ENCODE measurements at regions not wholly inside any gene's neighbourhood (a gene's known extent, or its start where the extent isn't known, plus 50 kb on each side); places are given as distances from the start of the nearest gene placed in this dataset.

GRCh38 chr5:53825016-53825415 lies 264.6 kb downstream of the NDUFS4 start (continued):
- TF ChIP-seq CTBP2 (IDR thresholded peaks at IDR 0.05; ENCODE audit: borderline replicate concordance, insufficient read depth, insufficient read length, low read length) (no peak), JUN (IDR thresholded peaks at IDR 0.05; ENCODE audit: low read depth, low read length) (no peak), POLR2A (IDR thresholded peaks at IDR 0.05; ENCODE audit: control extremely low read depth in 1 of 2, low read depth in 2 of 2, low read length in 2 of 2) (no peak), CHD2 (IDR thresholded peaks at IDR 0.05; ENCODE audit: low read length) (no peak), RNF2 (IDR thresholded peaks at IDR 0.05; ENCODE audit: borderline replicate concordance, low read depth, low read length, missing control alignments, poor library complexity, severe bottlenecking) (no peak), SP1 (IDR thresholded peaks at IDR 0.05; ENCODE audit: low read depth, low read length) (no peak)
- TF ChIP-seq, protein P1, sequence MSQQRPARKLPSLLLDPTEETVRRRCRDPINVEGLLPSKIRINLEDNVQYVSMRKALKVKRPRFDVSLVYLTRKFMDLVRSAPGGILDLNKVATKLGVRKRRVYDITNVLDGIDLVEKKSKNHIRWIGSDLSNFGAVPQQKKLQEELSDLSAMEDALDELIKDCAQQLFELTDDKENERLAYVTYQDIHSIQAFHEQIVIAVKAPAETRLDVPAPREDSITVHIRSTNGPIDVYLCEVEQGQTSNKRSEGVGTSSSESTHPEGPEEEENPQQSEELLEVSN (IDR thresholded peaks at IDR 0.05): no peak
- TF ChIP-seq, protein P2, sequence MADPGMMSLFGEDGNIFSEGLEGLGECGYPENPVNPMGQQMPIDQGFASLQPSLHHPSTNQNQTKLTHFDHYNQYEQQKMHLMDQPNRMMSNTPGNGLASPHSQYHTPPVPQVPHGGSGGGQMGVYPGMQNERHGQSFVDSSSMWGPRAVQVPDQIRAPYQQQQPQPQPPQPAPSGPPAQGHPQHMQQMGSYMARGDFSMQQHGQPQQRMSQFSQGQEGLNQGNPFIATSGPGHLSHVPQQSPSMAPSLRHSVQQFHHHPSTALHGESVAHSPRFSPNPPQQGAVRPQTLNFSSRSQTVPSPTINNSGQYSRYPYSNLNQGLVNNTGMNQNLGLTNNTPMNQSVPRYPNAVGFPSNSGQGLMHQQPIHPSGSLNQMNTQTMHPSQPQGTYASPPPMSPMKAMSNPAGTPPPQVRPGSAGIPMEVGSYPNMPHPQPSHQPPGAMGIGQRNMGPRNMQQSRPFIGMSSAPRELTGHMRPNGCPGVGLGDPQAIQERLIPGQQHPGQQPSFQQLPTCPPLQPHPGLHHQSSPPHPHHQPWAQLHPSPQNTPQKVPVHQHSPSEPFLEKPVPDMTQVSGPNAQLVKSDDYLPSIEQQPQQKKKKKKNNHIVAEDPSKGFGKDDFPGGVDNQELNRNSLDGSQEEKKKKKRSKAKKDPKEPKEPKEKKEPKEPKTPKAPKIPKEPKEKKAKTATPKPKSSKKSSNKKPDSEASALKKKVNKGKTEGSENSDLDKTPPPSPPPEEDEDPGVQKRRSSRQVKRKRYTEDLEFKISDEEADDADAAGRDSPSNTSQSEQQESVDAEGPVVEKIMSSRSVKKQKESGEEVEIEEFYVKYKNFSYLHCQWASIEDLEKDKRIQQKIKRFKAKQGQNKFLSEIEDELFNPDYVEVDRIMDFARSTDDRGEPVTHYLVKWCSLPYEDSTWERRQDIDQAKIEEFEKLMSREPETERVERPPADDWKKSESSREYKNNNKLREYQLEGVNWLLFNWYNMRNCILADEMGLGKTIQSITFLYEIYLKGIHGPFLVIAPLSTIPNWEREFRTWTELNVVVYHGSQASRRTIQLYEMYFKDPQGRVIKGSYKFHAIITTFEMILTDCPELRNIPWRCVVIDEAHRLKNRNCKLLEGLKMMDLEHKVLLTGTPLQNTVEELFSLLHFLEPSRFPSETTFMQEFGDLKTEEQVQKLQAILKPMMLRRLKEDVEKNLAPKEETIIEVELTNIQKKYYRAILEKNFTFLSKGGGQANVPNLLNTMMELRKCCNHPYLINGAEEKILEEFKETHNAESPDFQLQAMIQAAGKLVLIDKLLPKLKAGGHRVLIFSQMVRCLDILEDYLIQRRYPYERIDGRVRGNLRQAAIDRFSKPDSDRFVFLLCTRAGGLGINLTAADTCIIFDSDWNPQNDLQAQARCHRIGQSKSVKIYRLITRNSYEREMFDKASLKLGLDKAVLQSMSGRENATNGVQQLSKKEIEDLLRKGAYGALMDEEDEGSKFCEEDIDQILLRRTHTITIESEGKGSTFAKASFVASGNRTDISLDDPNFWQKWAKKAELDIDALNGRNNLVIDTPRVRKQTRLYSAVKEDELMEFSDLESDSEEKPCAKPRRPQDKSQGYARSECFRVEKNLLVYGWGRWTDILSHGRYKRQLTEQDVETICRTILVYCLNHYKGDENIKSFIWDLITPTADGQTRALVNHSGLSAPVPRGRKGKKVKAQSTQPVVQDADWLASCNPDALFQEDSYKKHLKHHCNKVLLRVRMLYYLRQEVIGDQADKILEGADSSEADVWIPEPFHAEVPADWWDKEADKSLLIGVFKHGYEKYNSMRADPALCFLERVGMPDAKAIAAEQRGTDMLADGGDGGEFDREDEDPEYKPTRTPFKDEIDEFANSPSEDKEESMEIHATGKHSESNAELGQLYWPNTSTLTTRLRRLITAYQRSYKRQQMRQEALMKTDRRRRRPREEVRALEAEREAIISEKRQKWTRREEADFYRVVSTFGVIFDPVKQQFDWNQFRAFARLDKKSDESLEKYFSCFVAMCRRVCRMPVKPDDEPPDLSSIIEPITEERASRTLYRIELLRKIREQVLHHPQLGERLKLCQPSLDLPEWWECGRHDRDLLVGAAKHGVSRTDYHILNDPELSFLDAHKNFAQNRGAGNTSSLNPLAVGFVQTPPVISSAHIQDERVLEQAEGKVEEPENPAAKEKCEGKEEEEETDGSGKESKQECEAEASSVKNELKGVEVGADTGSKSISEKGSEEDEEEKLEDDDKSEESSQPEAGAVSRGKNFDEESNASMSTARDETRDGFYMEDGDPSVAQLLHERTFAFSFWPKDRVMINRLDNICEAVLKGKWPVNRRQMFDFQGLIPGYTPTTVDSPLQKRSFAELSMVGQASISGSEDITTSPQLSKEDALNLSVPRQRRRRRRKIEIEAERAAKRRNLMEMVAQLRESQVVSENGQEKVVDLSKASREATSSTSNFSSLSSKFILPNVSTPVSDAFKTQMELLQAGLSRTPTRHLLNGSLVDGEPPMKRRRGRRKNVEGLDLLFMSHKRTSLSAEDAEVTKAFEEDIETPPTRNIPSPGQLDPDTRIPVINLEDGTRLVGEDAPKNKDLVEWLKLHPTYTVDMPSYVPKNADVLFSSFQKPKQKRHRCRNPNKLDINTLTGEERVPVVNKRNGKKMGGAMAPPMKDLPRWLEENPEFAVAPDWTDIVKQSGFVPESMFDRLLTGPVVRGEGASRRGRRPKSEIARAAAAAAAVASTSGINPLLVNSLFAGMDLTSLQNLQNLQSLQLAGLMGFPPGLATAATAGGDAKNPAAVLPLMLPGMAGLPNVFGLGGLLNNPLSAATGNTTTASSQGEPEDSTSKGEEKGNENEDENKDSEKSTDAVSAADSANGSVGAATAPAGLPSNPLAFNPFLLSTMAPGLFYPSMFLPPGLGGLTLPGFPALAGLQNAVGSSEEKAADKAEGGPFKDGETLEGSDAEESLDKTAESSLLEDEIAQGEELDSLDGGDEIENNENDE (IDR thresholded peaks at IDR 0.05; ENCODE audit: insufficient replicate concordance, low read length): no peak
